Suppressor macrophage treated with lipopolysaccharide for 4 hours (primary cell): ENCODE measurements at regions not wholly inside any gene's neighbourhood (a gene's known extent, or its start where the extent isn't known, plus 50 kb on each side); places are given as distances from the start of the nearest gene placed in this dataset.
"Not testable (repeated sequence)": the region's sequence is repeated elsewhere in the genome, so short reads cannot be mapped to it uniquely, and the experiment has no call there.

ENCODE experiments used
- DNase-seq: peaks from one replicate; pipeline ENCODE4 v3.0.0-alpha.2; 2020

DNA sequence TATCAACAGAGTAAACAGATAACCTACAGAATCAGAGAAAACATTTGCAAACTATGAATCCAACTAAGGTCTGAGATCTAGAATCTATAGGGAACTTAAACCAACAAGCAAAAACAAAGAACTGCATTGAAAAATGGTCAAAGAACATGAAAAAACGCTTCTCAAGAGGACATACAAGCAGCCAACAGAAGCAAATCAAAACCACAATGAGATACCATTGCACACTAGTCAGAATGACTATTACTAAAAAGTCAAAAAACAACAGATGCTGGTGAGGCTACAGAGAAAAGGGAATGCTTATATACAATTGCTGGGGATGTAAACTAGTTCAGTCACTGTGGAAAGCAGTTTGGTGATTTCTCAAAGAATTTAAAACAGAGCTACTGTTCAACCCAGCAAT is 255.7 kb downstream of the TMEM47 start:
- DNase-seq: no peak

DNA sequence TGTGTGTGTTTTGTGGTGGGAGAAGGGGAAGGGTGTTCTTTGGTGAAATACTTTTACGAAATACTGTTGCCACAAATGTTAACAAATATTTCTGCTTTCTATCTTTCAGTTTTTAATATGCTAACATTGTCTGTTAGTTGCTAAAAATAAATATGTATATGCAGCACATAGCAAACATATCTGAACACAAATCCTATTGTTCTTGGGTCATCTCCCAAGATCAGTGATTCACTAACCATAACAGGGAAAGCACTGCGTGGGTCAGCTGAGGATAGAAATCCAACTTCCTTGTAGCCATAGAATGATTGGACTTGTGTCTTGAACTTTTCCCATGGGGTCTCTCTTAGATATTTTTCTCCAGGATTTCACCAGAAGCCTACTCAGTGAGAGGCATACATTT is 250.3 kb upstream of the FAM47A start:
- no peak for DNase-seq

DNA sequence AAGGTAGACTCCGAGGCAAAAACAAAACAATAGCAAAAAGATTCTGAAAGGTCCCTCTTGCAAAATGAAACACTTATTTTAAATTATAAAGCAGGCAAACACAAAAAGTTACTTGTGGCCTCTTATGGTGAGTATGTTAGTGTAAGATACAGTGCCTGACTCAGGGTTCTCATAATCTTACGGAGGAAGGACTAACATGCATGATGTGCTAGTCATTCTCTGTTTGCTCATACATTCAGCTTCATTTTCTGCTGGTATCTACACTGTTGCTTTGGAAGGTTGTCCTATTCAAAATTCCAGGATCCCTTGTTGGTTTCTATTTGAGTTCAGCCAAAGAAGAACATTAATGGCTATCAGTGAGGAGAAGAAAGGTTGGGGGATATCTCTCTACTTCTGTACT is 249.1 kb upstream of the FAM47A start:
- DNase-seq: no peak

DNA sequence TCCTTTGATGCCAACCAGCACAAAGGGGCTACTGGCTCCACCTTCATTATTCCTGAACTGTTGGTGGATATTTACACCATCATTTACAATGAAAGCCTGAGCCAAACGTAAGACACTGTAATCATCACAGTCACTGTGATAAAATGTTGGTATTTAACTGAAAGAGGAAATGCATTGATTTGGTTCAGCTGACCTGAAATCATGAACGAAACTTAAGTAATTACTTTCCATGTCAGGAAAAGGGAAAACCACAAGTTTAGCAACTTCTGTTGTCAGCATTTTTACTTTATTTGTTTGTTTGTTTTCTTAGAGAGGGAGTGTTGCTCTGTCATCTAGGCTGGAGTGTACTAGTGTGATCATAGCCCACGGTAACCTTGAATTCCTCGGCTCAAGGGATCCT is 247.8 kb upstream of the FAM47A start:
- peak; percentile 0 for DNase-seq

DNA sequence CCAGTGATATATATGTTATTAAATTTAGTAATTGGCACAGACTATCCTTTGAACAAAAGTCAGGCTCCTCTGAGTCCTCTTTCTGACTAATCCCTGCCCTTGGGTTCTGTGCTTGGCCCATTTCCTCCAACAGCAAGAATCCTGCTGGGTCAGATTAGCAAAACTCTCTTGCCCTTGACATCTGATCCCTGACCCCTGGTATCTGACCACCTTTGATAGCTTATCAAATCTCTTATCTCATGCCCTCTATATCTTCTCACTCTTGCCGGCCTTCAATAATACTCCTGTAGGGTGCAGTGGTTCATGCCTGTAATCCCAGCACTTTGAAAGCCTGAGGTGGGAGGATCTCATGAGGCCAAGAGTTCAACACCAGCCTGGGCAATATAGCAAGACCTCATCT is 245.5 kb upstream of the FAM47A start:
- DNase-seq: no peak

DNA sequence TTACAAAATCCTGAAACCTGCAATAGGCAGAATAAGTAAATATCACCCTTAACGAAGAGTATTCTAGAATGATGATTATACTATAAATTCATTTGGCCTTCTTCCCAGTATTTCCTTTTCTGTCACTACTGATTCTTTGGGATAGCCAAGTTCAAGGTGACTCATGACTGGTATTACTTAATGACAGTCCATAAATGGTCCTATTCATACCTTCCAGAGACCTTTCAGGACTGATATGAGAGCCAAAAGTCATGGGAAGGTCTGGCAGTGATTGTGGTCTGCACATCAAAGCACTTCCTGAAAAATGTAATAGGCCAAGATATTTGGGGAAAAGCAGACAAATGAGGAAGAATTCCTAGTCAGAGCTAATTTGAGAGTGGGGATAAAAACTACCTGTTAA is 239.6 kb upstream of the FAM47A start:
- DNase-seq: no peak

DNA sequence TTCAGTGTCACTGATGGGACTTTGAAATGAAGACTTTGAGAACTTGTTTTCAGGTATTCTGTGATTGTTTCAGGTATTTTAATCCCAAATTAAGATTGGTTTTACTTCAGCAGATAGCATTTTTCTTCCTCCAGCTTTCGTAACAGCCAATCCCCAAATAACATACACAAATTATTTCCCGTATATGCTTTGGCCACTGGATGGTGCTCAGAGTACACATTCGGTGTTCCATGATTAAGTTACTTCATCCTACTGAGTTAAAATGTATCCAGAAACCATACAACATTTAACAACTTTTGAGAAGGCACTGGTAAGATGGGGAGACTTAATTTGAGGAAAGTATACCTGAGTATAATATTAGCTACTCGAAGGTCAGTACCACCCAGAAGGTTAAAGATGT is 233.4 kb upstream of the FAM47A start:
- DNase-seq: no peak

DNA sequence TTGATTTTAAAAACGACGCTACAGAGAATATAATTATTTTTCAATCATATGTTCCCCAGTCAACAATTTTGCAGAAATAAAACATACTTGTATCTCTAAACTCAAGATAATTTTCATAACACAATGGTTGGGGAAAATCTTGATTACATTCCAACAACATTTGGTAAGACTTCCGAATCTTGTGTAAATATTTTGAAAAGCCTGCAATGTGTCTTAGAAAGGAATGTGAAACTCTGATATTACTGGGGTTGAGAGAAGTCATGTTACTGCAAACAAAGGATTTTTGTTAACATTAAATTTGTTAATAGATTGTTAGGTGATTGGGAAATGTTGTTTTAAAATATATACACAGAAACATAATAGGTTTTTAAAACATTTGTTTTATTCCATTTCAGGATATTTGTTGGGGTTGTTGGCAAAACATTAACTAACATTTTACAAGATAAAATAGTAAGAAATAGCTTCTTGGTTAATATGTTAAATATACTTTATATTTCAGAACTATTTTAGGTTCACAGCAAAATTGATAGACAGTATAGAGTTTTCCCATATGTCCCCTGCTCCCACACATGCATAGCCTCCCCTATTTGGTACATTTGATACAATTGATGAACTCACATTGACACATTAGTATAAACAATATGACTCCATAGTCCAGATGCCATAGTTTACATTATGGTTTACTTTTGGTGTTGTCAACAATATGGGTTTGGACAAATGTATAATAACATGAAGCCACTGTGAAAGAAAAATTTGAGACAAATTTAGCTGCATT is 218.6 kb upstream of the FAM47A start:
- DNase-seq: no peak

DNA sequence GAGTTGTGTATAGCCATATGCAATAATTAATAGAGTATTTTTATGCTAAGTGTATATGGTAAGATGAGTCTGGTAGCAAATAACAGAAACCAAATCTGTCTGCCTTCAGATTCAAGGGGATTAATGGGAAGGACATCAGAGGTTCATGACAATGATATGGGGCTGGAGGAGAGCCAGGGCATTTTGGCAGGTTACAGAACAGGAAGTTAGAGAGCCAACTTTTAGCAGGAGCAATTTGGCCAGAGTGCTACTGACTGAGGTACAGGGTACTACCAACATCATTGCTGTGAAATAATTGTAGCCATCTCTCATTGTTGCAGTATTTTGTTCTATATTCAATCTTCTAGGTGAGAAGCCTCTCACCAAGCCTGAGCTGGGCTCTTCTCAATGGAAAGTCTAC is 210.9 kb upstream of the FAM47A start:
- DNase-seq: no peak

DNA sequence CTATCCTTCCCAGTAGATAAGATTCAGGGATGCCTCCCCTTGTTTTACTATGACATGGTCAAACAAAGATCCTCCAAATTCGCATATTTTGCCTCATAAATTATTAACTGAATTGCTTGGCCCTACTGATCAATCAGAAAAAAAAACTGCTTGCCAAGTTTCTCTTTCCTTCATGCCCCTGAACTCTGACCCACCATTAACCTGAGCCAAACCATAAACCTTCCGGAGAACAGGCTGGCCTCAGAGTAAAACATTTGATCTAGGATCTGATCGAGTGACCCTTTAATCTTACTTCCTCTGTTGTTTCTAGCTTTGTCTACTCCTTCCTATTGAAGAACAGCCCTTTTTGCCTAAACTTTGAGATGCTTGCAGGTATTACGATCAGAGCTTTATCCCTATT is 209.7 kb upstream of the FAM47A start:
- DNase-seq: no peak

DNA sequence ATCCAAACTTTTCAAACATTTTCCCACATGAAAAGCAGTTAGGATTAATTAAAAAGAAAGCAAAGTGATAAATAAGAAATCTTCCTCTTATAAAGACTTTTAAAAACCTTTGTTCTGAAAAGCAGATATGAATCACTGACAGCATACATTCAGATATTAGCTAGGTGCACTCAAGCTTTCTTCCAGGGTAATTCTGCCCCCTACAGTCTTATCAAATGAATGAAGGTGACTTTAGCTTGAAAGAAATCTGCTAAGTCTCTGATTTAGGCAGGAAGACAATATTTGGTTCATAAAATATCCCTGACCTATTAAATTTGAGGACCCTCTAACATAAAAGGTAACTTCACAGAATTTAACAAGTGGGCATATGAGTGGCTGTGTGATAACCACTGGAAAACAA is 209.1 kb upstream of the FAM47A start:
- DNase-seq: no peak

DNA sequence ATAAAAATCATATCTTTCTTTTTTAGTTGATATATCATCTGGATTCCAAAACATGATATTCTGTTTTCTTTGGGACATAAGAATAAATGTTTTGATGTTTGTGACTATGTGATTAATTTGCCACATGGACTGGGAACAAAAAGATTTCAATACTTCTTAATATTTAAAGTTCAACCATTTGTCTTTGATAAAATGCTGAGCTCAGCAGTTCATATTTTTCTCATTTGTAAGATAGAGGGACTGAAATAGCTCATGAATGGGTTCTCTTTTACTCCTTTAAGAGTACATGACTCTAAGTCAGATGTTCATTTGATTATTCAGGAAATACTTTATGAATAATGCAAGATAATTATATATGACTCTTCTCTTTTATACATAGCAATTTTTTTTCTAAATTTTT is 205.9 kb upstream of the FAM47A start:
- DNase-seq: no peak

DNA sequence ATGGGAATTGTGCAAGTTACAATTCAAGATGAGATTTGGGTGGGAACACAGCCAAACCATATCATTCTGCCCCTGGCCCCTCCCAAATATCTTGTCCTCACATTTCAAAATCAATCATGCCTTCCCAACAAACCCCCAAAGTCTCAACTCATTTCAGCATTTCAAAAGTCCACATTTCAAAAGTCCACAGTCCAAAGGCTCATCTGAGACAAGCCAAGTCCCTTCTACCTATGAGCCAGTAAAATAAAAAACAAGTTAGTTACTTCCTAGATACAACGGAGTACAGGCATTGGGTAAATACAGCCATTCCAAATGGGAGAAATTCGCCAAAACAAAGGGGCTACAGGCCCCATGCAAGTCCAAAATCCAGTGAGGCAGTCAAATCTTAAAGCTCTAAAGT is 203.3 kb upstream of the FAM47A start:
- DNase-seq: not testable (repeated sequence)

DNA sequence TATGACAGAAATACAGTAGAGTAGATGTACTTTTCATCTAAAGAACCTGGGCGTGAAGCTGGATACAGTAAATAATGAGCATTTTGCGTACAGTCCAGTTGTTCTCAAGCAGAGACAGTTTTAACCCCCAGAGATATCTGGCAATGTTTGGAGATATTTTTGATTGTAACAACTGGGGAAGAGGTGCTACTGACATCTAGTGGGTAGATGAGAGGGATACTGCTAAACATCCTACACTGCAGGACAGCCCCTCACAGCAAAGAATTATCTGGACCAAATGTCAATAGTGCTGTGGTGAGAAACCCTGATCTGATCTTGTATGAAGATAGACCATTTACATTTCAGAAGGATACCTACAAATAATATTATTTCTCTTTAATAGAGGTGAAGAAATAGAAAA is 200.2 kb upstream of the FAM47A start:
- no peak for DNase-seq

DNA sequence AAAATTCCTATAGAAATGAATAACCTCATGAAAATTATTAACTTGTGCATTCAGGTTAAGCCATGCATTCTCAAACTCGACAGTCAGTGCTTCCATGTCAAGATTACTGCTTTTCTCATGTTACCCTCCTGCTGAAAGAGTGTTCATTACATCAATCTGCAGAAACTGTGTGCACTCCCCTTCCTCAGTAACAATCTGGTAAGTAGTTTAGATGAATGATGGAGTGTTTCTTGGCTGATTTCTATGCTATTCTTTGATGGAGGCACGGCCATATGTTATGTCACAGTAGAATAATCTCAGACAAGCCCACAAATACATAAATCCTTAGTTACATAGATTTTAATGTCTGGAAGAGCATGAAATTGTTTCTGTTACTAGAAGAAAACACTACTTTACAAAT is 193.3 kb upstream of the FAM47A start:
- no peak for DNase-seq

DNA sequence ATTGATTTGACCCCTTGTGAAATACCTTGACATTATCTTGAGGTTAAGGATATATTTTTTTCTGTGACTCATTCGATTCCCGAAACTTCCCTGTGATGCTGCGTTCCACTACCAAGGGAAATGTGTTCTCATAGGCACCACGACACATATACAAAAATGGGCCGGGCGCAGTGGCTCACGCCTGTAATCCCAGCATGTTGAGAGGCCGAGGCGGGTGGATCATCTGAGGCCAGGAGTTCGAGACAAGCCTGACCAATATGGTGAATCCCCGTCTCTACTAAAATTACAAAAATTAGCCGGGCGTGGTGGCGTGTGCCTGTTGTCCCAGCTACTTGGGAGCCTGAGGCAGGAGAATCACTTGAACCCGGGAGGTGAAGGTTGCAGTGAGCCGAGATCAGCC is 188.3 kb upstream of the FAM47A start:
- DNase-seq: not testable (repeated sequence)

DNA sequence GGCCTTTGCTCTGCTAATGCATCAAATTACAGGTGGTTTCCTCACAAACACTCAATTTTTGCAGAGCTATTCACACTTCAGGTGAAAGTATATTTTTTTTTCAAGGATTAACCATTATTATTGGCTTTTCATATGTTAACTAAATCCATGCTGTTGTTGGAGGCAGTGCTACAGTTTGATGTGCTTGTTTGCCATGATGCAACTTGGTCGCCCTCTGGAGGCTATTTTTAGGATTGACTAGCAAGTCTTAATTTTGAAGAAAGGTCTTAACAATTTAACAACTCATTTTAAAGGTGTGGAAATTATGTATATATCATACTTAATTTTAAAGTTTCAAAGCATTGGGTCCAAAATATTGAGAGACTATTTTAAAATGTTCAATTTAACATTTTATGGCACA is 168.8 kb upstream of the FAM47A start:
- DNase-seq: peak; percentile 21

DNA sequence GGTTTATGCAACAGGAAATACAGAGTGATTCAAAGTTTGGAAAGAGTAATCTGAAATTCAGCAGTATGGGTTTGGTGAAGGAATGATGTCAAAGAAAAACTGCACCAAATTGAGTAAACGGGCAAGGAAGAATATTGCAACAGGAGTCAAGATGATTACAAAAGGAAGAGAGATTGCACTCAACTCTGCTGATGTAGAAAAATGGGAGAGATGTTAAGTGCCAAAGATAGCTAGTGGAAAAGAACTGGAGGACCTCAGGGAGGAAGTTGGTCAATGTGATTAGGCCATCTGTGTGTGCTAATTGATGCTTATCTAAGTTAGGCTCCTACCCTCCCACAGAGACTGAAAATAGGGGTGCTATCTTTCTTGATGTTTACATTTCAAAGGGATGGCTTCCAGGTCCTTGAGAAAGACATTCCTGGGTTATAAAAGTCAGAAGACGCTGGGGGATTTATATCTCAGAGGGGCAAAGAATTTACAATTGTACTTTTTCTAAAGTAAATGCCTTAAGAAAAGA is 167.4 kb upstream of the FAM47A start:
- DNase-seq: no peak

DNA sequence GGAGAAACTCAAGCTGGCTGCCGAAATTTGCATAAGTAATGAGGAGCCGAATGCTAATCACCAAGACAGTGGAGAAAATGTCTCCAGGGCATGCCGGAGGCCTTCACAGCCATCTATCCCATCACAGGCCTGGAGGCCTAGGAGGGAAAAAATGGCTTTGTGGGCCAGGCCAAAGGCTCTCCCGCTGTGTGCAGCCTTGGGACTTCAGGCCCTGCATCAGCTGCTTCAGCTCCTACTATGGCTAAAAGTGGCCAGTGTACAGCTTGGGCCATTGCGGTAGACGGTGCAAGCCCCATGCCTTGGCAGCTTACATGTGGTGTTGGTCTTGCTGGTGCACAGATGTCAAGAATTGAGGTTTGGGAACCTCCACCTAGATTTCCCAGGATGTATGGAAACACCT is 162.6 kb upstream of the FAM47A start:
- DNase-seq: no peak

DNA sequence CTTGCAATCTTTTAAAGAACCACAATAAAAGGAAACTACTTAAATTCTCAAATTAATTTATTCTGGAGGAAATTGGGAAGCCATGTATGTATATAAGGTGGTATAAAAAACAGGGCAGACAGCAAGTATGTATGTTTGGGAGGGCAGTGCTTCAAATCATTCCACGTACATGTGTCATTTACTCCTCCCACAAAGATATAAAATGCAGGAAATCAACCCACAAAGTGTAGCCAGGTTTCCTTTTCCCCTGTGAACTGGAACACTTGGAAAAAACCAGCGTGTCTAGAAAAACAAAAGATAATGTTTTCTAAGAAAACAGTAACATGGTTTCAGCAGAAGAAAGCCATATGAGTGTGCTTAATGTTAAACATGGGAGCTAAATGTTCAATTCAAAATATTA is 156.7 kb upstream of the FAM47A start:
- DNase-seq: no peak

DNA sequence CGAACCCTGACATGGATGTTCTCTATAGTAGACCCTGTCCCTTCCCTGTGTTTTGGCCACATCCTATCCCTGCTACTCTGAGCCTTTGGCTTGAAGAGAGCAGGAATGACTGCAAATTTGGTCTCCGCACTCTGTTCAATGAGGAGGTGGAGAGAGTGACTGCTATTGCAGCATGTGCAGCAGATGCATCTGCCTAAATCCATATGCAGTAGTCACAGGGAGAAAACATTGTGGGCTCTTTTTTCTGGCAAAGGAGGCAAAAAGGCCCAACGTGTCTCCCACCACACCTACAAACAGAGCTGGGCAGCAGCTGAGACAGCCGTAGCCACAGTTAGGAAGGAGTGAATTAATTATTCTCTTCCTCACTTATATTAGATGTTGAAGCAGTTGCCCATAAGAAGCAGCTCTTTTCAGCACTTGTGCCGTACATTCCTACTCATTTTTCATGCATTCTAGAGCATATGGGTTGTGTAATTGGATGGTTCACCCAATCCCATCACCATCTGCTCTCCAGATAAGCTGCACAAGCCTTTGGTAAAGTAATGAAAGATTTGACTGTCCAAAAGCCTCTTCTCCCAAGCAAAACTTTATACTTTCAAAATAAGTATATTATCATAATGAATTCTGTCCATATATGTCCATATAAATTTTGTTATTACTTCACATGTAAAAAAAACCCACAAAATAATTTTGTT is 147.9 kb upstream of the FAM47A start:
- DNase-seq: no peak

DNA sequence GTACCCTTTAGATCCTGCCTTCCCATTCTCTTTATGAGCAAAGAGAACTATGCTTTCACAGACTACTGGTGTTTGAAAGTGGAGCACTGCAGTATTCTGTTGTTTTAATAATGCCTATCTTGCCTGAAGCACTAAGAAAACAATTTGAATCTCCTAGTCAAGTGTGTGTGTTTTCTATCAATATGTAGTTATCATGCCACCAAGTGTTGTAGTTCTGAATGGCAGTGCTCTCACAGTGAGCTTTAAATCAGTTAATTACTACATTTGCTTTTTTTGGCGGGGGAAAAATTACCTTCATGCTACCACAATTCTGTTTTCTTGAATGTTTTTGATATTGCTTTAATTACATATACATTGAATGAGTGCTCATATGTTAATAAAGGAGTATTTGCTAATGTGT is 143.6 kb upstream of the FAM47A start:
- no peak for DNase-seq

DNA sequence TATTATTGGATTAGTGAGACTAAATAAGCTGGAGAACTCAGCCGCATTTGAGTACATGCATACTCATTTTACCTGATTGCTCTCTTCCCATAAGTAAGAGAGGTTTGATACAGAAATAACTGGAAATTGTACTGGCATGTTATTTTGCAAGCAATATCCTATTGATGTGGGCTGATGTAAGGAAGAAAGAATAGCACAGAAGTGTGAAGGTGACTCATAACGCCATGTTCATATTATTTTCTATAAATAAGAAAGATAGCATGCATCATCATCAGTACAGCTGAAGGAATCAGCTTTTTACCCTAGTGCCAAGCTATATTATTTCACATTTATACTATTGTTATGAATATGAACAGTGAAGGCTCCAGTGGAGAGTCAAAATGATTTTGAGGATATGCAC is 138.3 kb upstream of the FAM47A start:
- no peak for DNase-seq

DNA sequence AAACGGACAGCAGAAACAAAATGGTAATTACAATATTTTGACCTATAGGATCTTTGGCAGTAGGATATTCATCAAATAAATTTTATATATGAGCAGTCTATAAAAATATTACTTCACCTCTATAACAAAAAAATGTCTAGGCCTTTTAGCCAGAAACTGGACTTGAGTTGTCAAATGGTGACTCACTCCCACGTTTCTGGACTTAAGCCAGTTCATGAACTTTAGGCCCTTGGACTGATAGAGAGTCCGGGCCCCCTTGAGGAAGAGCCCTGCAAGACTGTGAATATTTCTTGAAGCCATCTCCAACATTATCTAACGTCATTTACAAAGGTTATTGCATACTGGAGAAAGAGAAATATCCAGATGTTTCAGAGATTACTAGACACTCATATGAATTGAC is 106.8 kb upstream of the FAM47A start:
- no peak for DNase-seq

DNA sequence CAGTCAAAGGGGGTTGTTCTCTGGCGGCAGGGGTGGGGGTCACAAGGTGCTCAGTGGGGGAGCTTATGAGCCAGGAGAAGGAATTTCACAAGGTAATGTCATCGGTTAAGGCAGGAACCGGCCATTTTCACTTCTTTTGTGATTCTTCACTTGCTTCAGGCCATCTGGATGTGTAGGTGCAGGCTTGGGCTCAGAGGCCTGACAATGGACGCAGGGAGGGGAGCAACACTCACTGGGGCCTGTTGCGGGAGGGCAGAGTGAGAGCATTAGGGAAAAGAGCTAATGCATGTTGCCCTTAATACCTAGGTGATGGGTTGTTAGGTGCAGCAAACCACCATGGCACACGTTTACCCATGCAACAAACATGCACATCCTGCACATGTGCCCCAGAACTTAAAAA is 98.0 kb upstream of the FAM47A start:
- DNase-seq: not testable (repeated sequence)
